ENCODE measurements at regions not wholly inside any gene's neighbourhood (a gene's known extent, or its start where the extent isn't known, plus 50 kb on each side); places are given as distances from the start of the nearest gene placed in this dataset.

GRCh38 chr4:125677665-125678307 lies 363.0 kb downstream of the FAT4 start:
- H3K4me3 ChIP-seq = no peak overlapping the region
- no peaks in the 10 kb centered on the region for H3K4me1 ChIP-seq
- no peak for DNase-seq (ENCODE audit: low spot score in 2 of 2)
- no peaks in the 10 kb centered on the region for H3K9me3 ChIP-seq
- no peaks in the 10 kb centered on the region for H3K27me3 ChIP-seq (ENCODE audit: low read depth)
- in situ Hi-C loops (cut with MboI; ENCODE audit: low sequenced_read_pairs) = no loop called here
- no peaks in the 10 kb centered on the region for H3K36me3 ChIP-seq (replicated peaks)

- no peak overlapping the region for H3K4me3 ChIP-seq
- in situ Hi-C loops (cut with MboI; ENCODE audit: low sequenced_read_pairs) = no loop called here
- DNase-seq (ENCODE audit: low spot score in 2 of 2) = no peak
- no peaks in the 10 kb centered on the region for H3K27me3 ChIP-seq (ENCODE audit: low read depth)
- no peaks in the 10 kb centered on the region for H3K36me3 ChIP-seq (replicated peaks)
- no peaks in the 10 kb centered on the region for H3K9me3 ChIP-seq
- H3K4me1 ChIP-seq = no peaks in the 10 kb centered on the region
Measured at GRCh38 chr4:125679989-125680388, 365.2 kb downstream of the FAT4 start.

DNA sequence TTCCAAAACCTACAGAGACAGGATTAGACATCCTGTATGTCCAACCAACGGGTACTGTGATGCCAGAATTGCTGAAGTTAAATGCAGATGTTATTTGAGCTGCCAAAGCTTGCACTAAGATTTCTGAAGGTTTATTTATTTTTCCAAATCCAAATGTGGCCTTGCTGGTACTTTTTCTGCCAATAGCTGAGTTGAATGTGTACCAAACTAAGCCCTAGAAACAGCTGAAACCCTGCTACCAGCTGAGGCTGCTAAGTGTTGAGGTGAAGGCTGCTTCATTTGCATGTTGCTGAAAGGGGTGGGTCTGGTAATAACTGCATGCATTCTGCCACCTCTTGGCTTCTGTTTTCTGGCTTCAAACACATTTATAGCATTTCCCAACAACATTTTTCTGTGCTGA lies 366.5 kb downstream of the FAT4 start:
- Histone ChIP-seq H3K4me3 (no peak overlapping the region), H3K9me3 (no peaks in the 10 kb centered on the region), H3K36me3 (replicated peaks) (no peaks in the 10 kb centered on the region), H3K4me1 (no peaks in the 10 kb centered on the region), H3K27me3 (ENCODE audit: low read depth) (no peaks in the 10 kb centered on the region)
- in situ Hi-C loops (cut with MboI; ENCODE audit: low sequenced_read_pairs) = no loop called here
- DNase-seq (ENCODE audit: low spot score in 2 of 2) = no peak

DNA sequence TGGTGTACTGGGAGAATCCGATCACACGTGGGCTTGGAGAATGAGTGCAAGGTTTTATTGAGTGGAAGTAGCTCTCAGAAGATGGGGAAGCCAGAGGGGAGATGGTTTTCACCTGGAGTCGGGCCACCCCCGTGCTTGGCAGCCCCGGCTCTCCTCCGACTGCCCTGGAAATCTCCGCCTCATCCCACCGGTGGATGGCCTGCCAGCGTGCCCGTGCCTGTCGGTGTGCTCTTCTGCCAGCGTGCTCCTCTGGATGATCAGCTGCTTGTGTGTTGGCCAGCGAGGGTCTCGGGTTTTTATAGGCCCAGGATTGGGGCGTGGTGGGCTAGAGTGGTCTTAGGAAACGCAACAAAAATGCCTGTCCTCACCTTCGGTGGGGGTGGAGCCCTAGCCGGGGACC lies 368.0 kb downstream of the FAT4 start:
- Histone ChIP-seq H3K4me3 (no peak overlapping the region), H3K9me3 (no peaks in the 10 kb centered on the region), H3K4me1 (no peaks in the 10 kb centered on the region), H3K27me3 (ENCODE audit: low read depth) (no peaks in the 10 kb centered on the region), H3K36me3 (replicated peaks) (no peaks in the 10 kb centered on the region)
- in situ Hi-C loops (cut with MboI; ENCODE audit: low sequenced_read_pairs) = no loop called here
- DNase-seq (ENCODE audit: low spot score in 2 of 2) = no peak

DNA sequence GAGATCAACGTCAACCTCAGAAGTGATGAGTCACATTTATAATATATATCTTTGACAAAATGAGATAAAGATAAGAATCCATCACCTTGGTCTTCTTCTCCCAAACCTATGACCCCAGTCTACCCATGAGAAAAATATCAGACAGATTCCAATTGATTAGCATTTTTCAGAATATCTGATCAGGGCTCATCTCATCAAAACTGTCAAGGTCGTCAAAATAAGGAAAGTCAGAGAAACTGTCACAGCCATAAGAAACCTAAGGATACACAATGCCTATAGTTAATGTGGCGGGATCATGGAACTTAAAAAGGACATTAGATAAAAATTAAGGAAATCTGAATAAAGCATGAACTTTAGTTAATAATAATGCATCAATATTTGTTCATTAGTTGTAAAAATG lies 374.1 kb downstream of the FAT4 start:
- Histone ChIP-seq H3K9me3 (no peaks in the 10 kb centered on the region), H3K36me3 (replicated peaks) (no peaks in the 10 kb centered on the region), H3K27me3 (ENCODE audit: low read depth) (no peaks in the 10 kb centered on the region), H3K4me1 (no peaks in the 10 kb centered on the region), H3K4me3 (no peak overlapping the region)
- in situ Hi-C loops (cut with MboI; ENCODE audit: low sequenced_read_pairs) = no loop called here
- DNase-seq (ENCODE audit: low spot score in 2 of 2) = no peak

DNA sequence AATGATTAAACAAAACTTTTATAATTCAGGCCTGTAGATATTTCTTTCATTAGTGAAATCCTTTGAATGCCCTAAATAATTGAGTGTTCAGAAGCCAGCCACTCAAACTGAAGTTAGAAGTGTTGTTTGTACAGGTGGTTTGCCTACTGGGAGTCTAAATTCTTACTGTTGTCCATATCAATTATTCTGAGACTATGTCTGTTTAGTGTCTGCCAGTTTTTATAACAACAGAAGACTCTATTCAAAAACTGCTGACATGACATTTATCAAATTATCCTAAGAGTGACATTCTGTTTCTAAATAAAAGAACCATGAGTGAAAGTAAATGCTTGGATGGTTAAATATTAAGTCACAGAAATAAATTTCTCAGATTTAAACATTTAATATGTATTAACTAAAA lies 375.1 kb downstream of the FAT4 start:
- no peaks in the 10 kb centered on the region for H3K4me1 ChIP-seq
- no peak for DNase-seq (ENCODE audit: low spot score in 2 of 2)
- no peaks in the 10 kb centered on the region for H3K27me3 ChIP-seq (ENCODE audit: low read depth)
- H3K4me3 ChIP-seq = no peak overlapping the region
- H3K36me3 ChIP-seq (replicated peaks) = no peaks in the 10 kb centered on the region
- no peaks in the 10 kb centered on the region for H3K9me3 ChIP-seq
- in situ Hi-C loops (cut with MboI; ENCODE audit: low sequenced_read_pairs) = no loop called here

DNA sequence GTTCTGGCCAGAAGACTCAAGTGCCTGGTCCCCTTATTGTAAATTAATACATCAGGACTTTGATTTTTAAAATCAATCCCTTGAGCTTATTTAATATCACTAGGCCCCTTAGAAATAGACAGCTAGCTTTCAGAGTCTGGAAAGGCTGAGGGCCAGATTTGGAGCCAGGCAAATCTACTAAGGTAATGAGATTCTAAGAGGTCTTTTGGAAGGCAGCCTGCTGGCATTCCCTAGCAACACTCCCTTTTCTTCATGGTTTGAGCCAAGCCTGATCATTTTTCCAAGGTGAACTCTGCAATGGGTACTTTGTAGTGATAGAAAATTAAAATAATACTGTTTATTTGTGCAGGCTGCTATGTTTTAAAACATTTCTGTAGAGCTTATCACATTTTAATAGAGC lies 378.5 kb downstream of the FAT4 start:
- H3K4me1 ChIP-seq = no peaks in the 10 kb centered on the region

DNA sequence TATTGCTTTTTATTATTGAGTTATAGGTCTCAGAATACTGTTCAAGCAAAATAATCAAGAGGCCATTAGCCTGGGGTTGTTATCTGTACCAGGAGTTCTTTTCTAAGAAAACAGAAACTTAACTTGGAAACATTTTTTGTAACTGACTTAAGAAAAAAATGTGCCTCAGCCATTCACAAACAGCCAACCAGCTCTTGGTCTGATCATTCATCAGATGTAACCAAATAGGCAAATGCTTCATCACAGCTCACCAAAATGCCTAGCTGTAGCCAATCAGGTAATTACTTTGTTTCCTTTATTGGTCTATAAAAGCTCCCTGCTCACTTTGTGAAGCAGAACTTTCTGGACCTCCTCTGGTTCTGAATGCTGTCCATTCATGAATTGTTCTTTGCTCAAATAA lies 387.7 kb downstream of the FAT4 start:
- Histone ChIP-seq H3K4me1 (no peaks in the 10 kb centered on the region), H3K4me3 (no peak overlapping the region), H3K36me3 (replicated peaks) (no peaks in the 10 kb centered on the region), H3K27me3 (ENCODE audit: low read depth) (no peaks in the 10 kb centered on the region), H3K9me3 (no peaks in the 10 kb centered on the region)
- in situ Hi-C loops (cut with MboI; ENCODE audit: low sequenced_read_pairs) = no loop called here
- no peak for DNase-seq (ENCODE audit: low spot score in 2 of 2)

More for the DNA sequence above, 378.5 kb downstream of the FAT4 start:
- H3K27me3 ChIP-seq (ENCODE audit: low read depth) = no peaks in the 10 kb centered on the region
- in situ Hi-C loops (cut with MboI; ENCODE audit: low sequenced_read_pairs) = no loop called here
- no peak for DNase-seq (ENCODE audit: low spot score in 2 of 2)
- H3K9me3 ChIP-seq = no peaks in the 10 kb centered on the region
- no peak overlapping the region for H3K4me3 ChIP-seq
- H3K36me3 ChIP-seq (replicated peaks) = no peaks in the 10 kb centered on the region

GRCh38 chr4:125703443-125703842 lies 388.7 kb downstream of the FAT4 start:
- no peak overlapping the region for H3K4me3 ChIP-seq
- no peaks in the 10 kb centered on the region for H3K9me3 ChIP-seq
- in situ Hi-C loops (cut with MboI; ENCODE audit: low sequenced_read_pairs) = no loop called here
- DNase-seq (ENCODE audit: low spot score in 2 of 2) = no peak
- no peaks in the 10 kb centered on the region for H3K4me1 ChIP-seq
- H3K27me3 ChIP-seq (ENCODE audit: low read depth) = no peaks in the 10 kb centered on the region
- H3K36me3 ChIP-seq (replicated peaks) = no peaks in the 10 kb centered on the region

GRCh38 chr4:125704726-125705125 lies 390.0 kb downstream of the FAT4 start:
- Histone ChIP-seq H3K9me3 (no peaks in the 10 kb centered on the region), H3K4me3 (no peak overlapping the region), H3K4me1 (no peaks in the 10 kb centered on the region), H3K36me3 (replicated peaks) (no peaks in the 10 kb centered on the region), H3K27me3 (ENCODE audit: low read depth) (no peaks in the 10 kb centered on the region)
- no peak for DNase-seq (ENCODE audit: low spot score in 2 of 2)
- in situ Hi-C loops (cut with MboI; ENCODE audit: low sequenced_read_pairs) = no loop called here

GRCh38 chr4:125705681-125706080 lies 390.9 kb downstream of the FAT4 start:
- Histone ChIP-seq H3K36me3 (replicated peaks) (no peaks in the 10 kb centered on the region), H3K4me1 (0 out of 2 replicates have a peak, but pooled peaks cover 2% of the 10 kb centered on the region), H3K9me3 (no peaks in the 10 kb centered on the region), H3K4me3 (no peak overlapping the region), H3K27me3 (ENCODE audit: low read depth) (no peaks in the 10 kb centered on the region)
- in situ Hi-C loops (cut with MboI; ENCODE audit: low sequenced_read_pairs) = no loop called here
- DNase-seq (ENCODE audit: low spot score in 2 of 2) = no peak

- DNase-seq (ENCODE audit: low spot score in 2 of 2) = no peak
- in situ Hi-C loops (cut with MboI; ENCODE audit: low sequenced_read_pairs) = no loop called here
- no peak overlapping the region for H3K4me3 ChIP-seq
- 0 out of 2 replicates have a peak, but pooled peaks cover 2% of the 10 kb centered on the region for H3K4me1 ChIP-seq
- no peaks in the 10 kb centered on the region for H3K9me3 ChIP-seq
- no peaks in the 10 kb centered on the region for H3K36me3 ChIP-seq (replicated peaks)
- no peaks in the 10 kb centered on the region for H3K27me3 ChIP-seq (ENCODE audit: low read depth)
Measured at GRCh38 chr4:125707397-125707796, 392.6 kb downstream of the FAT4 start.

GRCh38 chr4:125710766-125711165 lies 396.0 kb downstream of the FAT4 start:
- Histone ChIP-seq H3K4me3 (no peak overlapping the region), H3K36me3 (replicated peaks) (no peaks in the 10 kb centered on the region), H3K4me1 (0 out of 2 replicates have a peak, but pooled peaks cover 2% of the 10 kb centered on the region), H3K9me3 (no peaks in the 10 kb centered on the region), H3K27me3 (ENCODE audit: low read depth) (no peaks in the 10 kb centered on the region)
- no peak for DNase-seq (ENCODE audit: low spot score in 2 of 2)
- in situ Hi-C loops (cut with MboI; ENCODE audit: low sequenced_read_pairs) = no loop called here

DNA sequence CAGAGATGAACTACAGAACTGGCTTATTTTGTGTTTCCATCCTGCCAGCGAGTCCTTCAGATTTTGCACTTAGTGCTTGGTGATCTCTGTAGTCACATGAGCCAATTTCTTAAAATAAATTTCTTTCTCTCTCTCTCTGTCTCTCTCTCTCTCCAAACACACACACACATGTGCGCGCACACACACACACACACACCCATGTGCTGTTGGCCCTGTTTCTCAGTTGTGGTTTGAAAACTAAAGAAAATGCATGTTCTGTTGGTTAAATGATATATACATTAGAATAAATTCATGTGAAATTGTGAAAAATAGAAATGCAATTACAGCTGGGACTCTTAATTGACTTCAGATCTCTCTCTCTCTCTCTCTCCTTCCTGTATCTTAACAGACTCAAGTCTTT lies 399.3 kb downstream of the FAT4 start:
- H3K4me3 ChIP-seq = no peak overlapping the region
- no peaks in the 10 kb centered on the region for H3K27me3 ChIP-seq (ENCODE audit: low read depth)
- 0 out of 2 replicates have a peak, but pooled peaks cover 2% of the 10 kb centered on the region for H3K4me1 ChIP-seq
- H3K9me3 ChIP-seq = no peaks in the 10 kb centered on the region
- in situ Hi-C loops (cut with MboI; ENCODE audit: low sequenced_read_pairs) = no loop called here
- DNase-seq (ENCODE audit: low spot score in 2 of 2) = no peak
- H3K36me3 ChIP-seq (replicated peaks) = no peaks in the 10 kb centered on the region

- in situ Hi-C loops (cut with MboI; ENCODE audit: low sequenced_read_pairs) = no loop called here
Measured at GRCh38 chr4:125714845-125715244, 400.1 kb downstream of the FAT4 start.

More at GRCh38 chr4:125714845-125715244, 400.1 kb downstream of the FAT4 start:
- no peaks in the 10 kb centered on the region for H3K36me3 ChIP-seq (replicated peaks)
- H3K27me3 ChIP-seq (ENCODE audit: low read depth) = no peaks in the 10 kb centered on the region
- no peak overlapping the region for H3K4me3 ChIP-seq
- no peak for DNase-seq (ENCODE audit: low spot score in 2 of 2)
- 0 out of 2 replicates have a peak, but pooled peaks cover 2% of the 10 kb centered on the region for H3K4me1 ChIP-seq
- H3K9me3 ChIP-seq = no peaks in the 10 kb centered on the region
